SK-N-SH (cell line): ENCODE measurements at regions not wholly inside any gene's neighbourhood (a gene's known extent, or its start where the extent isn't known, plus 50 kb on each side); places are given as distances from the start of the nearest gene placed in this dataset.

Experiments
- CTCF ChIA-PET: fragments of 300-600, 350-600 bp; formaldehyde crosslinking; extraction: SDS; loops from one replicate; lab custom pipeline; 2021; lab: Yijun Ruan, JAX
- POLR2A ChIA-PET: fragments of 350-600 bp; sonication (Branson Sonifier 250); formaldehyde crosslinking; extraction: SDS; loops from one replicate; lab custom pipeline; 2020; ENCODE audit warnings: antibody characterized with exemption, inconsistent platforms; lab: Yijun Ruan, JAX
- DNase-seq: peaks from one replicate; pipeline ENCODE4 v3.0.0; 2012
- H2AFZ ChIP-seq: fragments of 200-600 bp; sonication (generic); 2 replicates; pipeline ENCODE4 v1.8.1; 2016; ENCODE audit warnings: antibody characterized with exemption, mild to moderate bottlenecking, low read depth
- H3F3A ChIP-seq: fragments of 200-600 bp; sonication (generic); replicated peaks from 2 replicates; pipeline ENCODE3; 2016; ENCODE audit warnings: antibody characterized with exemption, mild to moderate bottlenecking; ENCODE audit not compliant: insufficient read depth
- H3K27ac ChIP-seq, 2 experiments: fragments of 200-500 bp in 1 of 2; fragments of 200-600 bp in 1 of 2; sonication (Bioruptor generic) in 1 of 2; sonication (generic), shearing (Covaris generic) in 1 of 2; 2 replicates each; pipeline versions ENCODE4 v1.5.1 to v1.6.1; 2014 to 2016; ENCODE audit warnings: low read depth in 2 of 2, inconsistent platforms in 1 of 2, low read length in 1 of 2, mild to moderate bottlenecking in 1 of 2, mixed read lengths in 1 of 2
- H3K27me3 ChIP-seq: fragments of 200-600 bp; sonication (generic), shearing (Covaris generic); 2 replicates; pipeline ENCODE4 v1.6.1; 2016; ENCODE audit warnings: mixed run types; ENCODE audit not compliant: insufficient read depth
- H3K36me3 ChIP-seq, 2 experiments: fragments of 200-500 bp in 1 of 2; fragments of 200-600 bp in 1 of 2; sonication (Bioruptor generic) in 1 of 2; sonication (generic) in 1 of 2; replicated peaks in 1 of 2; 2 replicates each; pipeline versions ENCODE3 to v1.5.1; 2014 to 2016; ENCODE audit warnings: low read length in 1 of 2, mild to moderate bottlenecking in 1 of 2; ENCODE audit not compliant: insufficient read depth in 2 of 2, control insufficient read depth in 1 of 2
- H3K4me1 ChIP-seq, 2 experiments: fragments of 200-500 bp in 1 of 2; fragments of 200-600 bp in 1 of 2; sonication (Bioruptor generic) in 1 of 2; sonication (generic), shearing (Covaris generic) in 1 of 2; 2 replicates each; pipeline versions ENCODE4 v1.5.1 to v1.6.1; 2014 to 2016; ENCODE audit warnings: low read depth in 1 of 2, low read length in 1 of 2, mixed run types in 1 of 2; ENCODE audit not compliant: insufficient read depth in 2 of 2, control insufficient read depth in 1 of 2
- H3K4me2 ChIP-seq: fragments of 200-600 bp; sonication (generic), shearing (Covaris generic); 2 replicates; pipeline ENCODE4 v1.6.1; 2017; ENCODE audit warnings: mixed run types
- H3K4me3 ChIP-seq, 2 experiments: fragments of 200-500 bp in 1 of 2; fragments of 200-600 bp in 1 of 2; sonication (Bioruptor generic) in 1 of 2; sonication (generic), shearing (Covaris generic) in 1 of 2; 2 replicates each; pipeline versions ENCODE4 v1.5.1 to v1.8.1; 2014 to 2016; ENCODE audit warnings: low read depth in 2 of 2, inconsistent platforms in 1 of 2, low read length in 1 of 2, mild to moderate bottlenecking in 1 of 2, mixed read lengths in 1 of 2, moderate library complexity in 1 of 2
- H3K79me2 ChIP-seq: fragments of 200-600 bp; sonication (generic); 2 replicates; pipeline ENCODE4 v1.8.1; 2017; ENCODE audit warnings: mild to moderate bottlenecking; ENCODE audit not compliant: insufficient read depth
- H3K9ac ChIP-seq: fragments of 200-600 bp; sonication (generic); 2 replicates; pipeline ENCODE4 v1.6.1; 2017; ENCODE audit warnings: mixed run types
- H3K9me2 ChIP-seq: fragments of 200-600 bp; sonication (generic); 2 replicates; pipeline ENCODE4 v1.6.1; 2017; ENCODE audit warnings: mixed run types
- H3K9me3 ChIP-seq: fragments of 200-600 bp; sonication (generic); 2 replicates; pipeline ENCODE4 v1.6.1; 2017; ENCODE audit warnings: mixed run types, mild to moderate bottlenecking, moderate library complexity
- H4K20me1 ChIP-seq: fragments of 200-600 bp; sonication (generic); 2 replicates; pipeline ENCODE4 v1.6.1; 2017; ENCODE audit warnings: mild to moderate bottlenecking, mixed run types; ENCODE audit not compliant: insufficient read depth
- EP300 ChIP-seq, 2 experiments: IDR thresholded peaks; 2 replicates each; pipeline versions ENCODE4 v1.4.0 to v1.6.1; 2012; ENCODE audit warnings: borderline replicate concordance in 1 of 2, low read depth in 1 of 2, low read length in 1 of 2
- FOSL2 ChIP-seq: IDR thresholded peaks from 2 replicates; pipeline ENCODE4 v1.4.0; 2012; ENCODE audit warnings: low read depth, mild to moderate bottlenecking, moderate library complexity, borderline replicate concordance
- FOXJ3 ChIP-seq: sonication (generic); formaldehyde crosslinking; IDR thresholded peaks from 2 replicates; pipeline ENCODE4 v1.5.1; 2020; ENCODE audit warnings: mild to moderate bottlenecking, missing genetic modification reagents
- FOXM1 ChIP-seq: IDR thresholded peaks from 2 replicates; pipeline ENCODE4 v1.4.0; 2012; ENCODE audit warnings: low read depth, mild to moderate bottlenecking
- JUND ChIP-seq: IDR thresholded peaks from 2 replicates; pipeline ENCODE4 v1.4.0; 2012
- MEF2A ChIP-seq: IDR thresholded peaks from 2 replicates; pipeline ENCODE4 v1.4.0; 2012; ENCODE audit warnings: low read depth, borderline replicate concordance
- MXI1 ChIP-seq: IDR thresholded peaks from 2 replicates; pipeline ENCODE4 v1.6.1; 2012; ENCODE audit warnings: mild to moderate bottlenecking, low read depth, low read length, improper control_type of control experiment
- POLR2AphosphoS5 ChIP-seq: IDR thresholded peaks from 2 replicates; pipeline ENCODE4 v1.6.1; 2012; ENCODE audit warnings: low read depth, low read length
- RFX5 ChIP-seq: IDR thresholded peaks from 2 replicates; pipeline ENCODE4 v1.6.1; 2012; ENCODE audit warnings: mild to moderate bottlenecking, improper control_type of control experiment, low read length
- SMC3 ChIP-seq: IDR thresholded peaks from 2 replicates; pipeline ENCODE4 v1.6.1; 2012; ENCODE audit warnings: low read depth, low read length, improper control_type of control experiment
- TCF12 ChIP-seq: IDR thresholded peaks from 2 replicates; pipeline ENCODE4 v1.4.0; 2012
- TEAD4 ChIP-seq: IDR thresholded peaks from 2 replicates; pipeline ENCODE4 v1.4.0; 2012; ENCODE audit warnings: mild to moderate bottlenecking, borderline replicate concordance; ENCODE audit not compliant: insufficient read depth
- WGBS: methylation state at CpG from one replicate; pipeline ENCODE4 v1.1.6; 2017; ENCODE audit warnings: low lambda C conversion rate; 5-methylcytosine and 5-hydroxymethylcytosine counted together
- TF ChIP-seq, protein P1 (sequence below): fragments of 200-600 bp; sonication (generic); IDR thresholded peaks from 2 replicates; pipeline ENCODE4 v1.6.1; 2017; ENCODE audit warnings: antibody characterized with exemption, mild to moderate bottlenecking, moderate library complexity
- TF ChIP-seq, protein P2 (sequence below): IDR thresholded peaks from 2 replicates; pipeline ENCODE4 v1.4.0; 2012; ENCODE audit warnings: low read depth, borderline replicate concordance
- TF ChIP-seq, protein P3 (sequence below): fragments of 150-350 bp; IDR thresholded peaks from 2 replicates; pipeline ENCODE4 v1.6.1; 2017; ENCODE audit warnings: antibody characterized with exemption, low read length, low read depth, borderline replicate concordance
- TF ChIP-seq, protein P4 (sequence below): fragments of 150-350 bp; IDR thresholded peaks from 2 replicates; pipeline ENCODE4 v1.6.1; 2016; ENCODE audit warnings: mild to moderate bottlenecking, low read depth, low read length

DNA sequence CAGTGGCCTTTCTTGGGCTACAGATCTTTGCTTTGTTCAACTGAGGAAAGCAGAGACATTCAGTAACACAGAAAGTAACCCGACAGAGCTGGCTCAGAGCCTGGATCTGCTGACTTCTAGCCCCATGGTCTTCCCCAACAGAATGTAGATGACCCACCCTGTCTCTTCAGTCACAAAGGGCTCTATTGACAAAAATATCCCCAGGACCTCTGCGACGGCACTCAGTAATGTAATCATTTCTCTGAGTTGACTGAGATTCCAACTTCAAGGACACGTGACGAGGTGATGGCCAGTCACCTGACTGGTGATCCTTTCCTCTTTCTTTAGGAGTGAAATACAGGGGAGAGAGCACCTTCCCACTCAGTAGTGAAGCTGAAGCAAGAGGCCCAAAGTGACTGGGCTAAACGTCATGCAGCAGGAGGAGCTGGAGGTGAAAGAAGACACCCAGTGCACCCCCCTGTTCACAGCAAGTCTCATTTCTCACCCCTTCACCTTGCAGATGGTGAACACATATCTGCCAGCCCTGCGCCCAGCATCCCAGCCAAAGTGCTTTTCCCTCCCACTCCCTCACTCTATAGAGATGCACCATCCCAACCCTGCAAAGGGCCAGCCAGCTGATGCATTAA, 179.2 kb upstream of the EGLN3 start:
- H3K4me3 ChIP-seq: no peak overlapping the region
- H3K27me3 ChIP-seq: no peaks in the 10 kb centered on the region
- no peaks in the 10 kb centered on the region for H3K9me2 ChIP-seq
- H3K27ac ChIP-seq: no peak overlapping the region
- ChIA-PET POLR2A (no interaction called here), CTCF (no interaction called here)
- H3K9me3 ChIP-seq: no peaks in the 10 kb centered on the region
- H3K4me1 ChIP-seq: no peaks in the 10 kb centered on the region
- H3K79me2 ChIP-seq: no peaks in the 10 kb centered on the region
- H3K4me2 ChIP-seq: no peak overlapping the region
- no peak for DNase-seq
- 69% methylated on average over 7 of the region's 7 CpGs for WGBS
- no peaks in the 10 kb centered on the region for H3K36me3 ChIP-seq
- TF ChIP-seq, protein P1, sequence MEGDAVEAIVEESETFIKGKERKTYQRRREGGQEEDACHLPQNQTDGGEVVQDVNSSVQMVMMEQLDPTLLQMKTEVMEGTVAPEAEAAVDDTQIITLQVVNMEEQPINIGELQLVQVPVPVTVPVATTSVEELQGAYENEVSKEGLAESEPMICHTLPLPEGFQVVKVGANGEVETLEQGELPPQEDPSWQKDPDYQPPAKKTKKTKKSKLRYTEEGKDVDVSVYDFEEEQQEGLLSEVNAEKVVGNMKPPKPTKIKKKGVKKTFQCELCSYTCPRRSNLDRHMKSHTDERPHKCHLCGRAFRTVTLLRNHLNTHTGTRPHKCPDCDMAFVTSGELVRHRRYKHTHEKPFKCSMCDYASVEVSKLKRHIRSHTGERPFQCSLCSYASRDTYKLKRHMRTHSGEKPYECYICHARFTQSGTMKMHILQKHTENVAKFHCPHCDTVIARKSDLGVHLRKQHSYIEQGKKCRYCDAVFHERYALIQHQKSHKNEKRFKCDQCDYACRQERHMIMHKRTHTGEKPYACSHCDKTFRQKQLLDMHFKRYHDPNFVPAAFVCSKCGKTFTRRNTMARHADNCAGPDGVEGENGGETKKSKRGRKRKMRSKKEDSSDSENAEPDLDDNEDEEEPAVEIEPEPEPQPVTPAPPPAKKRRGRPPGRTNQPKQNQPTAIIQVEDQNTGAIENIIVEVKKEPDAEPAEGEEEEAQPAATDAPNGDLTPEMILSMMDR: no peak
- TF ChIP-seq RFX5 (no peak), MXI1 (no peak), FOSL2 (no peak), EP300 (IDR thresholded peaks at IDR 0.05; ENCODE audit: borderline replicate concordance in 1 of 2, low read depth in 1 of 2, low read length in 1 of 2) (no peak), POLR2AphosphoS5 (no peak)
- no peaks in the 10 kb centered on the region for H3F3A ChIP-seq
- H3K9ac ChIP-seq: no peak overlapping the region
- H4K20me1 ChIP-seq: no peaks in the 10 kb centered on the region
- no peak overlapping the region for H2AFZ ChIP-seq

DNA sequence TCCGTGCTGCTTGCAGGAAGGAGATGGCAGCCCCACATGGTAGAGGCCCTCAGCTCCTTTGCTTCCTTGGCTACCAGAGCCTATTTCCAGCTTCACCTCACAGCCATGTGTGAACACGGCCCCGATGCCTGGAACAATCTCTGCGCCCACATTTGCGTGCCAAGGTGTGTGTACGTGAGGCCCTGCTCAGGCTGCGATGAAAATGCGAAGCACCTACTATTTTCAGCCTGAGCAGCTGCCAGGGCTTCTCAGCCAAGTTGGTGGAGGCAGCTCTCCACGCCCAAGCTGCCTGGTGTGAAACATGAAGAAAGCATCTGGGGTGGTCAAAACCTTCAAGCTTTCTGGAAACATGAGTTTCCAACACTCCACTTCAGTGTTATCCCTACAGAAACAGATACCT, 177.8 kb upstream of the EGLN3 start:
- Histone ChIP-seq H3K4me2 (no peak overlapping the region), H3F3A (no peaks in the 10 kb centered on the region), H3K36me3 (no peaks in the 10 kb centered on the region), H3K4me1 (no peaks in the 10 kb centered on the region), H3K9me3 (no peaks in the 10 kb centered on the region), H3K9me2 (no peaks in the 10 kb centered on the region), H3K79me2 (no peaks in the 10 kb centered on the region), H3K27me3 (no peaks in the 10 kb centered on the region), H3K27ac (no peak overlapping the region), H3K4me3 (no peak overlapping the region), H4K20me1 (no peaks in the 10 kb centered on the region), H2AFZ (no peak overlapping the region), H3K9ac (no peak overlapping the region)
- TF ChIP-seq TEAD4 (no peak), FOXM1 (no peak), SMC3 (no peak), JUND (no peak), FOSL2 (no peak), FOXJ3 (CRISPR knock-in tag) (no peak), TCF12 (no peak), MEF2A (no peak)
- TF ChIP-seq, protein P2, sequence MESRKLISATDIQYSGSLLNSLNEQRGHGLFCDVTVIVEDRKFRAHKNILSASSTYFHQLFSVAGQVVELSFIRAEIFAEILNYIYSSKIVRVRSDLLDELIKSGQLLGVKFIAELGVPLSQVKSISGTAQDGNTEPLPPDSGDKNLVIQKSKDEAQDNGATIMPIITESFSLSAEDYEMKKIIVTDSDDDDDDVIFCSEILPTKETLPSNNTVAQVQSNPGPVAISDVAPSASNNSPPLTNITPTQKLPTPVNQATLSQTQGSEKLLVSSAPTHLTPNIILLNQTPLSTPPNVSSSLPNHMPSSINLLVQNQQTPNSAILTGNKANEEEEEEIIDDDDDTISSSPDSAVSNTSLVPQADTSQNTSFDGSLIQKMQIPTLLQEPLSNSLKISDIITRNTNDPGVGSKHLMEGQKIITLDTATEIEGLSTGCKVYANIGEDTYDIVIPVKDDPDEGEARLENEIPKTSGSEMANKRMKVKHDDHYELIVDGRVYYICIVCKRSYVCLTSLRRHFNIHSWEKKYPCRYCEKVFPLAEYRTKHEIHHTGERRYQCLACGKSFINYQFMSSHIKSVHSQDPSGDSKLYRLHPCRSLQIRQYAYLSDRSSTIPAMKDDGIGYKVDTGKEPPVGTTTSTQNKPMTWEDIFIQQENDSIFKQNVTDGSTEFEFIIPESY: no peak
- TF ChIP-seq, protein P3, sequence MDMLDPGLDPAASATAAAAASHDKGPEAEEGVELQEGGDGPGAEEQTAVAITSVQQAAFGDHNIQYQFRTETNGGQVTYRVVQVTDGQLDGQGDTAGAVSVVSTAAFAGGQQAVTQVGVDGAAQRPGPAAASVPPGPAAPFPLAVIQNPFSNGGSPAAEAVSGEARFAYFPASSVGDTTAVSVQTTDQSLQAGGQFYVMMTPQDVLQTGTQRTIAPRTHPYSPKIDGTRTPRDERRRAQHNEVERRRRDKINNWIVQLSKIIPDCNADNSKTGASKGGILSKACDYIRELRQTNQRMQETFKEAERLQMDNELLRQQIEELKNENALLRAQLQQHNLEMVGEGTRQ: no peak
- TF ChIP-seq, protein P4, sequence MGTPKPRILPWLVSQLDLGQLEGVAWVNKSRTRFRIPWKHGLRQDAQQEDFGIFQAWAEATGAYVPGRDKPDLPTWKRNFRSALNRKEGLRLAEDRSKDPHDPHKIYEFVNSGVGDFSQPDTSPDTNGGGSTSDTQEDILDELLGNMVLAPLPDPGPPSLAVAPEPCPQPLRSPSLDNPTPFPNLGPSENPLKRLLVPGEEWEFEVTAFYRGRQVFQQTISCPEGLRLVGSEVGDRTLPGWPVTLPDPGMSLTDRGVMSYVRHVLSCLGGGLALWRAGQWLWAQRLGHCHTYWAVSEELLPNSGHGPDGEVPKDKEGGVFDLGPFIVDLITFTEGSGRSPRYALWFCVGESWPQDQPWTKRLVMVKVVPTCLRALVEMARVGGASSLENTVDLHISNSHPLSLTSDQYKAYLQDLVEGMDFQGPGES: no peak
- WGBS: 60% methylated on average over 9 of the region's 9 CpGs
- CTCF ChIA-PET: interaction anchor here (0.8 to 1.0 kb wide), 2 partner anchors 15 to 30 kb away, joined by 3 read pairs; no protein-coding TSS in a partner anchor
- DNase-seq: no peak
- POLR2A ChIA-PET: no interaction called here
